HG02943 (cell line): ENCODE measurements at regions not wholly inside any gene's neighbourhood (a gene's known extent, or its start where the extent isn't known, plus 50 kb on each side); places are given as distances from the start of the nearest gene placed in this dataset.
A peak's percentile ranks its signal among the peaks of the same experiment; 100 is the strongest.

Experiments
- ATAC-seq: cut with Tn5 transposase; IDR thresholded peaks from one replicate; pipeline ENCODE4 v1.9.1; 2021; ENCODE audit warnings: mild to moderate bottlenecking, low read depth, moderate library complexity; ENCODE audit not compliant: unreplicated experiment

- no peak for ATAC-seq
These were observed 140.2 kb downstream of the DDX1 start for GRCh38 chr2:15731889-15732271.

GRCh38 chr2:15732341-15733077 is 140.8 kb downstream of the DDX1 start:
- peak; percentile 95 for ATAC-seq

- no peak for ATAC-seq
These were observed 142.4 kb downstream of the DDX1 start for GRCh38 chr2:15733867-15734673.

GRCh38 chr2:15734674-15735483 is 143.2 kb downstream of the DDX1 start:
- ATAC-seq: no peak

- ATAC-seq: no peak
These were observed 144.0 kb downstream of the DDX1 start for GRCh38 chr2:15735484-15736326.

- no peak for ATAC-seq
These were observed 144.9 kb downstream of the DDX1 start for GRCh38 chr2:15736396-15737180.

GRCh38 chr2:15737314-15738224 is 145.9 kb downstream of the DDX1 start:
- ATAC-seq: no peak

- ATAC-seq: no peak
These were observed 146.5 kb downstream of the DDX1 start for GRCh38 chr2:15738225-15738546.

- ATAC-seq: no peak
These were observed 147.3 kb downstream of the DDX1 start for GRCh38 chr2:15738943-15739342.

GRCh38 chr2:15744820-15745219 is 153.2 kb downstream of the DDX1 start:
- no peak for ATAC-seq

- no peak for ATAC-seq
These were observed 153.7 kb downstream of the DDX1 start for GRCh38 chr2:15745350-15745749.

- no peak for ATAC-seq
These were observed 154.4 kb downstream of the DDX1 start for GRCh38 chr2:15745907-15746702.

GRCh38 chr2:15746703-15747550 is 155.3 kb downstream of the DDX1 start:
- no peak for ATAC-seq

GRCh38 chr2:15747603-15748471 is 156.2 kb downstream of the DDX1 start:
- no peak for ATAC-seq

GRCh38 chr2:15748736-15749323 is 157.2 kb downstream of the DDX1 start:
- no peak for ATAC-seq
